ENCODE measurements at regions not wholly inside any gene's neighbourhood (a gene's known extent, or its start where the extent isn't known, plus 50 kb on each side); places are given as distances from the start of the nearest gene placed in this dataset.
"Not testable (repeated sequence)": the region's sequence is repeated elsewhere in the genome, so short reads cannot be mapped to it uniquely, and the experiment has no call there.

DNA sequence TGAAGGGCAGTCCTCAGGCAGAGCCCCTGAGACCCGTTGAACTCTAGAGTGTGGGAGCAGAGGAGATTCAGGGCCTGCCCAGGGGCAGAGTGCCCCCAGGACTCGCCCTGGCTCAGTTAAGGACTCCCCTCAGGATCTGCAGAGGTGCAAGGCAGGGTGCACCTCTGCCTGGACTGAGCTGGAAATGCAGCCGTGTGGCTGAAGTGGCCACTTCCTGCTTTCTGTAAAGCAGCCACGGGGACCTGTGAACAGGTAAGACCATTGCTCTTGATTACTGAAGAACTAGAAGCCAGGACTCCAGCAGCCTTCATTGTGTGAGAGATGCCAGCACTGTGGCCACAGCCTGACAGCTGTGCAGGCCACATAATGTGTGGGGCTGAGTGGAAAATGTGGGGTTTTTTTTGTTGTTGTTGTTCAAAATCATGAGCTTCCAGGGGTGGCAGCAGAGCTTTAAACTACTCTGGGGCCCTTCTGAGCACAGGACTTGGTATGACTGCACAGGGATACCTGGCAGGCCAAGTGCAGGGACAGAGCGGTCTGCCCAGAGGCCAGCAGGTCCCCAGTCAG lies 339.8 kb downstream of the CACNA1B start:
- TF ChIP-seq, protein P1, sequence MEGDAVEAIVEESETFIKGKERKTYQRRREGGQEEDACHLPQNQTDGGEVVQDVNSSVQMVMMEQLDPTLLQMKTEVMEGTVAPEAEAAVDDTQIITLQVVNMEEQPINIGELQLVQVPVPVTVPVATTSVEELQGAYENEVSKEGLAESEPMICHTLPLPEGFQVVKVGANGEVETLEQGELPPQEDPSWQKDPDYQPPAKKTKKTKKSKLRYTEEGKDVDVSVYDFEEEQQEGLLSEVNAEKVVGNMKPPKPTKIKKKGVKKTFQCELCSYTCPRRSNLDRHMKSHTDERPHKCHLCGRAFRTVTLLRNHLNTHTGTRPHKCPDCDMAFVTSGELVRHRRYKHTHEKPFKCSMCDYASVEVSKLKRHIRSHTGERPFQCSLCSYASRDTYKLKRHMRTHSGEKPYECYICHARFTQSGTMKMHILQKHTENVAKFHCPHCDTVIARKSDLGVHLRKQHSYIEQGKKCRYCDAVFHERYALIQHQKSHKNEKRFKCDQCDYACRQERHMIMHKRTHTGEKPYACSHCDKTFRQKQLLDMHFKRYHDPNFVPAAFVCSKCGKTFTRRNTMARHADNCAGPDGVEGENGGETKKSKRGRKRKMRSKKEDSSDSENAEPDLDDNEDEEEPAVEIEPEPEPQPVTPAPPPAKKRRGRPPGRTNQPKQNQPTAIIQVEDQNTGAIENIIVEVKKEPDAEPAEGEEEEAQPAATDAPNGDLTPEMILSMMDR (IDR thresholded peaks at IDR 0.05): not testable (repeated sequence)
- not testable (repeated sequence) for TF ChIP-seq POLR2A (IDR thresholded peaks at IDR 0.05)
